A673 (cell line): ENCODE measurements at regions not wholly inside any gene's neighbourhood (a gene's known extent, or its start where the extent isn't known, plus 50 kb on each side); places are given as distances from the start of the nearest gene placed in this dataset.

Experiments used
- BruUV-seq: library from RNA; stranded (reverse); fragments of 400-500 nt; replicated peaks from 2 replicates; lab custom pipeline; 2021; lab: Mats Ljungman, UMichigan
- CTCF ChIA-PET: fragments of 300-600 bp; sonication (Branson Sonifier 250); formaldehyde crosslinking; loops from one replicate; lab custom pipeline; 2022; ENCODE audit warnings: antibody characterized with exemption; lab: Charles Lee
- POLR2A ChIA-PET: fragments of 300-600 bp; sonication (Branson Sonifier 250); formaldehyde crosslinking; loops from one replicate; lab custom pipeline; 2022; ENCODE audit warnings: antibody characterized with exemption; ENCODE audit not compliant: low non-redundant PET; lab: Charles Lee
- DNase-seq: peaks from one replicate; pipeline ENCODE4 v3.0.0-alpha.2; 2015; ENCODE audit warnings: low spot score
- H3K27ac ChIP-seq: fragments of 200-600 bp; sonication (generic); 2 replicates; pipeline ENCODE4 v1.5.1; 2016; ENCODE audit warnings: mixed run types, low read depth, mild to moderate bottlenecking, mixed read lengths, antibody characterized with exemption, low read length; ENCODE audit not compliant: poor library complexity, severe bottlenecking
- H3K27me3 ChIP-seq: fragments of 200-600 bp; sonication (generic); replicated peaks from 2 replicates; pipeline ENCODE4 v1.6.1; 2017; ENCODE audit warnings: mixed run types, low read depth, mild to moderate bottlenecking, mixed read lengths, antibody characterized with exemption, low read length; ENCODE audit not compliant: insufficient read depth, poor library complexity
- H3K36me3 ChIP-seq: fragments of 200-600 bp; sonication (generic); 2 replicates; pipeline ENCODE4 v1.6.1; 2016; ENCODE audit warnings: mixed run types, mild to moderate bottlenecking, mixed read lengths, antibody characterized with exemption, low read length; ENCODE audit not compliant: insufficient read depth, poor library complexity, severe bottlenecking
- H3K4me1 ChIP-seq: fragments of 200-600 bp; sonication (generic); 2 replicates; pipeline ENCODE4 v1.6.1; 2017; ENCODE audit warnings: mixed run types, mild to moderate bottlenecking, mixed read lengths, antibody characterized with exemption, low read length; ENCODE audit not compliant: insufficient read depth, poor library complexity, severe bottlenecking
- H3K4me3 ChIP-seq: fragments of 200-600 bp; sonication (generic); 2 replicates; pipeline ENCODE4 v1.5.1; 2016; ENCODE audit warnings: low read depth, mixed run types, mild to moderate bottlenecking, mixed read lengths, low read length; ENCODE audit not compliant: poor library complexity, severe bottlenecking
- H3K9me3 ChIP-seq: fragments of 200-600 bp; sonication (generic); 2 replicates; pipeline ENCODE4 v1.6.1; 2016; ENCODE audit warnings: mixed run types, low read depth, mild to moderate bottlenecking, mixed read lengths, antibody characterized with exemption, low read length; ENCODE audit not compliant: poor library complexity, severe bottlenecking
- CTCF ChIP-seq: fragments of 300-800, 200-600 bp; sonication (generic); conservative IDR thresholded peaks from 2 replicates; pipeline ENCODE4 v1.5.1; 2017; ENCODE audit warnings: low read depth, mild to moderate bottlenecking, antibody characterized with exemption, low read length, moderate library complexity, mixed read lengths
- EZH2 ChIP-seq: fragments of 200-600 bp; sonication (generic); IDR thresholded peaks from 2 replicates; pipeline ENCODE4 v1.6.1; 2017; ENCODE audit warnings: borderline replicate concordance, low read depth, mild to moderate bottlenecking, mixed read lengths, antibody characterized with exemption, low read length; ENCODE audit not compliant: poor library complexity, severe bottlenecking
- intact Hi-C: fragments of 100-400 bp; cut with micrococcal nuclease; formaldehyde crosslinking; loops from one replicate; pipeline ENCODE4 v1.10.0; 2022; ENCODE audit not compliant: unreplicated experiment

- Histone ChIP-seq H3K4me1 (no peaks in the 10 kb centered on the region), H3K9me3 (no peaks in the 10 kb centered on the region), H3K27ac (no peak overlapping the region), H3K27me3 (no peaks in the 10 kb centered on the region), H3K4me3 (no peak overlapping the region), H3K36me3 (no peaks in the 10 kb centered on the region)
- no peak for DNase-seq
- intact Hi-C loops, result no loop called here
- no TSS peak for BruUV-seq
- no peak for TF ChIP-seq CTCF
- TF ChIP-seq EZH2, result no peak
- ChIA-PET CTCF (no interaction called here), POLR2A (no interaction called here)
These were observed 87.2 kb upstream of the FSHR start for GRCh38 chr2:49241501-49241900.

- no peak for DNase-seq
- ChIA-PET POLR2A (no interaction called here), CTCF (no interaction called here)
- H3K4me3 ChIP-seq, result no peak overlapping the region
- no peaks in the 10 kb centered on the region for H3K27me3 ChIP-seq
- H3K4me1 ChIP-seq, result no peaks in the 10 kb centered on the region
- intact Hi-C loops, result no loop called here
- no peaks in the 10 kb centered on the region for H3K36me3 ChIP-seq
- BruUV-seq, result no TSS peak
- H3K27ac ChIP-seq, result no peak overlapping the region
- TF ChIP-seq EZH2, result no peak
- TF ChIP-seq CTCF, result no peak
- no peaks in the 10 kb centered on the region for H3K9me3 ChIP-seq
These were observed 86.3 kb upstream of the FSHR start for GRCh38 chr2:49240608-49241007.

GRCh38 chr2:49238604-49238960, 84.3 kb upstream of the FSHR start:
- no peaks in the 10 kb centered on the region for H3K36me3 ChIP-seq
- ChIA-PET CTCF (no interaction called here), POLR2A (no interaction called here)
- DNase-seq, result no peak
- H3K27me3 ChIP-seq, result no peaks in the 10 kb centered on the region
- no peaks in the 10 kb centered on the region for H3K9me3 ChIP-seq
- intact Hi-C loops, result no loop called here
- H3K4me1 ChIP-seq, result no peaks in the 10 kb centered on the region
- no TSS peak for BruUV-seq
- TF ChIP-seq EZH2, result no peak
- TF ChIP-seq CTCF, result no peak
- no peak overlapping the region for H3K4me3 ChIP-seq
- no peak overlapping the region for H3K27ac ChIP-seq
